ENCODE measurements at regions not wholly inside any gene's neighbourhood (a gene's known extent, or its start where the extent isn't known, plus 50 kb on each side); places are given as distances from the start of the nearest gene placed in this dataset.

GRCh38 chr5:3145641-3146040 lies 394.2 kb upstream of the IRX2 start:
- ChIA-PET POLR2A (no interaction called here), CTCF (no interaction called here)
- Mint-ChIP-seq H3K4me3 (no peak overlapping the region), H3K27ac (no peak overlapping the region), H3K9me3 (ENCODE audit: insufficient read depth) (no peaks in the 10 kb centered on the region), H3K4me1 (no peaks in the 10 kb centered on the region), H3K27me3 (no peaks in the 10 kb centered on the region)
- no peaks in the 10 kb centered on the region for H3K27me3 ChIP-seq (replicated peaks in 1 of 4; ENCODE audit: control extremely low read depth in 1 of 4, control insufficient read depth in 3 of 4, insufficient read depth in 4 of 4, low read length in 3 of 4)
- no peak overlapping the region for H3K4me2 ChIP-seq (replicated peaks; ENCODE audit: low read depth, low read length, poor library complexity, severe bottlenecking)
- no peak overlapping the region for H3K4me3 ChIP-seq (ENCODE audit: control extremely low read depth in 1 of 5, extremely low read depth in 1 of 5, insufficient read depth in 1 of 5, low read depth in 2 of 5, low read length in 4 of 5)
- H3K4me1 ChIP-seq (ENCODE audit: control insufficient read depth in 2 of 2, insufficient read depth in 2 of 2, low read length in 2 of 2) = no peaks in the 10 kb centered on the region
- DNase-seq = no peak
- H4K20me1 ChIP-seq (ENCODE audit: control insufficient read depth, insufficient read depth, low read length, poor library complexity, severe bottlenecking) = no peaks in the 10 kb centered on the region
- H2AFZ ChIP-seq (ENCODE audit: insufficient read depth, low read depth, low read length, poor library complexity, severe bottlenecking) = no peak overlapping the region
- WGBS (ENCODE audit: insufficient coverage) = 82% methylated on average over 4 of the region's 5 CpGs
- intact Hi-C loops (cut with micrococcal nuclease) = no loop called here
- H3K9ac ChIP-seq (ENCODE audit: low read length) = no peak overlapping the region
- no peaks in the 10 kb centered on the region for H3K36me3 ChIP-seq (replicated peaks in 1 of 2; ENCODE audit: control extremely low read depth in 1 of 2, control insufficient read depth in 1 of 2, extremely low read depth in 1 of 2, insufficient read depth in 2 of 2, low read length in 1 of 2)
- H3K27ac ChIP-seq (ENCODE audit: low read length in 2 of 2) = no peak overlapping the region
- TF ChIP-seq EZH2 (IDR thresholded peaks at IDR 0.05; ENCODE audit: borderline replicate concordance, insufficient read depth, low read depth, low read length, poor library complexity, severe bottlenecking) (no peak), CTCF (IDR thresholded peaks at IDR 0.05) (no peak)
- no peak for ATAC-seq (ENCODE audit: low read depth)
- H3K9me3 ChIP-seq (ENCODE audit: control extremely low read depth in 1 of 3, control insufficient read depth in 2 of 3, insufficient read depth in 1 of 3, low read length in 2 of 3) = peaks cover 0 to 19% (median 0%) of the 10 kb centered on the region in 3 donors
- H3K79me2 ChIP-seq (ENCODE audit: control insufficient read depth, insufficient read depth, low read length) = no peaks in the 10 kb centered on the region

GRCh38 chr5:3143382-3143781 lies 391.9 kb upstream of the IRX2 start:
- Mint-ChIP-seq H3K27ac (no peak overlapping the region), H3K27me3 (no peaks in the 10 kb centered on the region)
- CTCF ChIA-PET = no interaction called here

More at GRCh38 chr5:3143382-3143781, 391.9 kb upstream of the IRX2 start:
- no peak overlapping the region for H3K27ac ChIP-seq (ENCODE audit: low read length in 2 of 2)
- H3K4me2 ChIP-seq (replicated peaks; ENCODE audit: low read depth, low read length, poor library complexity, severe bottlenecking) = no peak overlapping the region
- WGBS (ENCODE audit: insufficient coverage) = 92% methylated on average over 12 of the region's 12 CpGs
- TF ChIP-seq EZH2 (IDR thresholded peaks at IDR 0.05; ENCODE audit: borderline replicate concordance, insufficient read depth, low read depth, low read length, poor library complexity, severe bottlenecking) (no peak), CTCF (IDR thresholded peaks at IDR 0.05) (no peak)
- no peaks in the 10 kb centered on the region for H3K4me1 ChIP-seq (ENCODE audit: control insufficient read depth in 2 of 2, insufficient read depth in 2 of 2, low read length in 2 of 2)
- ATAC-seq (ENCODE audit: low read depth) (no peak), DNase-seq (no peak)
- no peak overlapping the region for H3K4me3 ChIP-seq (ENCODE audit: control extremely low read depth in 1 of 5, extremely low read depth in 1 of 5, insufficient read depth in 1 of 5, low read depth in 2 of 5, low read length in 4 of 5)
- no peaks in the 10 kb centered on the region for H3K4me1 Mint-ChIP-seq
- H3K9me3 Mint-ChIP-seq (ENCODE audit: insufficient read depth) = no peaks in the 10 kb centered on the region
- H3K27me3 ChIP-seq (replicated peaks in 1 of 4; ENCODE audit: control extremely low read depth in 1 of 4, control insufficient read depth in 3 of 4, insufficient read depth in 4 of 4, low read length in 3 of 4) = no peaks in the 10 kb centered on the region
- H2AFZ ChIP-seq (ENCODE audit: insufficient read depth, low read depth, low read length, poor library complexity, severe bottlenecking) = no peak overlapping the region
- intact Hi-C loops (cut with micrococcal nuclease) = no loop called here
- no peak overlapping the region for H3K4me3 Mint-ChIP-seq
- no peaks in the 10 kb centered on the region for H3K79me2 ChIP-seq (ENCODE audit: control insufficient read depth, insufficient read depth, low read length)
- no peaks in the 10 kb centered on the region for H3K36me3 ChIP-seq (replicated peaks in 1 of 2; ENCODE audit: control extremely low read depth in 1 of 2, control insufficient read depth in 1 of 2, extremely low read depth in 1 of 2, insufficient read depth in 2 of 2, low read length in 1 of 2)
- peaks cover 0 to 18% (median 0%) of the 10 kb centered on the region in 3 donors for H3K9me3 ChIP-seq (ENCODE audit: control extremely low read depth in 1 of 3, control insufficient read depth in 2 of 3, insufficient read depth in 1 of 3, low read length in 2 of 3)
- H3K9ac ChIP-seq (ENCODE audit: low read length) = no peak overlapping the region
- POLR2A ChIA-PET = no interaction called here
- H4K20me1 ChIP-seq (ENCODE audit: control insufficient read depth, insufficient read depth, low read length, poor library complexity, severe bottlenecking) = no peaks in the 10 kb centered on the region
